ENCODE measurements at regions not wholly inside any gene's neighbourhood (a gene's known extent, or its start where the extent isn't known, plus 50 kb on each side); places are given as distances from the start of the nearest gene placed in this dataset.
"Not testable (repeated sequence)": the region's sequence is repeated elsewhere in the genome, so short reads cannot be mapped to it uniquely, and the experiment has no call there.

DNA sequence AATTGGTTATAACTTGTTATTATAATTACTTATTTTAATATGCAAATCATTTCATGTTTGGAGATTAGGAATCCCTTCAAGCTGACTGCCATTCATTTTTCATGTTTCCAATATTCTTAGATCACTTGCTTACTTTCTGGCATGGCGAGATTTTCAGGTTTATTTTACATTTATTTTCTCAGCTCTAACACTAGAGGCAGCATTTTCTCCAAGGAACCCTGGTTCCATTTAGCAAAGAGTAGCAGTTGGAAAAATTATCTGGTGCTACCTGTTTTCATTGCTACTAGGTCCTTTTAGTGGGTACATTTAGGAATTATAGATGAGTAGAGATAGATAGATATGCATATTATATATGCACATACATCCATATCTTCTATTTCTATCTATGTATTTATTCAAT is 90.9 kb upstream of the TRPC4 start:
- Histone ChIP-seq H3K27me3 (no peaks in the 10 kb centered on the region), H3K9me3 (peaks cover 0 to 3% of the 10 kb centered on the region in 2 donors), H3K27ac (no peak overlapping the region), H3K36me3 (no peaks in the 10 kb centered on the region), H3K4me1 (no peaks in the 10 kb centered on the region), H3K4me3 (no peak overlapping the region)
- TF ChIP-seq, protein P1, sequence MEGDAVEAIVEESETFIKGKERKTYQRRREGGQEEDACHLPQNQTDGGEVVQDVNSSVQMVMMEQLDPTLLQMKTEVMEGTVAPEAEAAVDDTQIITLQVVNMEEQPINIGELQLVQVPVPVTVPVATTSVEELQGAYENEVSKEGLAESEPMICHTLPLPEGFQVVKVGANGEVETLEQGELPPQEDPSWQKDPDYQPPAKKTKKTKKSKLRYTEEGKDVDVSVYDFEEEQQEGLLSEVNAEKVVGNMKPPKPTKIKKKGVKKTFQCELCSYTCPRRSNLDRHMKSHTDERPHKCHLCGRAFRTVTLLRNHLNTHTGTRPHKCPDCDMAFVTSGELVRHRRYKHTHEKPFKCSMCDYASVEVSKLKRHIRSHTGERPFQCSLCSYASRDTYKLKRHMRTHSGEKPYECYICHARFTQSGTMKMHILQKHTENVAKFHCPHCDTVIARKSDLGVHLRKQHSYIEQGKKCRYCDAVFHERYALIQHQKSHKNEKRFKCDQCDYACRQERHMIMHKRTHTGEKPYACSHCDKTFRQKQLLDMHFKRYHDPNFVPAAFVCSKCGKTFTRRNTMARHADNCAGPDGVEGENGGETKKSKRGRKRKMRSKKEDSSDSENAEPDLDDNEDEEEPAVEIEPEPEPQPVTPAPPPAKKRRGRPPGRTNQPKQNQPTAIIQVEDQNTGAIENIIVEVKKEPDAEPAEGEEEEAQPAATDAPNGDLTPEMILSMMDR (IDR thresholded peaks at IDR 0.05), result no peak
- no peak for TF ChIP-seq POLR2AphosphoS5 (IDR thresholded peaks at IDR 0.05)
- TF ChIP-seq POLR2A (IDR thresholded peaks at IDR 0.05), result no peak
- intact Hi-C loops (cut with DNase I; ENCODE audit: low total_unique reads), result no loop called here
- no peak for DNase-seq (ENCODE audit: low spot score in 2 of 2)

DNA sequence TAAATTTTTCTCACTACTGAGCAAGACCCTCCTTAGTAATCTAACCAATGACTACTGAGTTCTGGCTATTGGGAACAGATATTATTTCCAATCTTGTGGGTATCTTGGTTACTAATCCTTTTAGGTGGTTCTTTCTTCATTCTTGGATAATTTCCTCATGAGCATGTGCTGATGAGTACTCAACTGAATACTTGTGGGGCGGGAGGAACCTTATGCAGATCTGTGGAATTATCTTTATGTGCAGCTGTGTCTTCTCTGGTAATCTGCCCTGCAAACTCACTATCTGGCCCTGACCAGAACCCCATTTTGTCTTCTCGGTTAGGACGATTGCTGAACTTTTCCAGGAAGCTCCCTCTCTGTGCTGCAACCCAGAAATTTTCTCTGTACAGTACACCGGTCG is 89.7 kb upstream of the TRPC4 start:
- Histone ChIP-seq H3K36me3 (no peaks in the 10 kb centered on the region), H3K27ac (no peak overlapping the region), H3K4me1 (no peaks in the 10 kb centered on the region), H3K27me3 (no peaks in the 10 kb centered on the region), H3K4me3 (no peak overlapping the region), H3K9me3 (peaks cover 0 to 3% of the 10 kb centered on the region in 2 donors)
- no peak for DNase-seq (ENCODE audit: low spot score in 2 of 2)
- TF ChIP-seq POLR2A (IDR thresholded peaks at IDR 0.05), result no peak
- TF ChIP-seq, protein P1 (IDR thresholded peaks at IDR 0.05), result no peak
- intact Hi-C loops (cut with DNase I; ENCODE audit: low total_unique reads), result no loop called here

DNA sequence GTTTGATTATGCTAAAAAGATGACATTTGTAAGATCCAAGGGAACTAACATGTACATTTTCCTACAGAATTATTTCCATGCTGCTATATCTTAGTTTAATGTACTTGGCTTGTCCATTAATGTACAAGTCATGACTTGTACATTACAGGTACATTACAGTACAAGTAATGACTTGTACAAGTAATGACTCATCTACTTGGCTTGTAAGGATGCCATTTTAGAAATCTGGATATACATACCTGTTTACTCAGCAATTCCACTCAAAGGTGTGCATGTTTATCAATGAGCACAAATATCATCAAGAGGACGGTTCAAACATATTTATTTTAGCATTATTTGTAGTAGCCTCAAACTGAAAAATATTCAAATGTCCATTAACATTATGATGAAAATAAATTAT is 87.0 kb upstream of the TRPC4 start:
- peaks cover 3 to 7% of the 10 kb centered on the region in 2 donors for H3K9me3 ChIP-seq
- intact Hi-C loops (cut with DNase I; ENCODE audit: low total_unique reads), result no loop called here
- no peaks in the 10 kb centered on the region for H3K4me1 ChIP-seq
- H3K36me3 ChIP-seq, result no peaks in the 10 kb centered on the region
- DNase-seq (ENCODE audit: low spot score in 2 of 2), result no peak
- H3K27ac ChIP-seq, result no peak overlapping the region
- H3K4me3 ChIP-seq, result no peak overlapping the region
- no peaks in the 10 kb centered on the region for H3K27me3 ChIP-seq
- TF ChIP-seq POLR2AphosphoS5 (IDR thresholded peaks at IDR 0.05) (no peak), POLR2A (IDR thresholded peaks at IDR 0.05) (no peak)
- TF ChIP-seq, protein P1 (IDR thresholded peaks at IDR 0.05), result no peak

DNA sequence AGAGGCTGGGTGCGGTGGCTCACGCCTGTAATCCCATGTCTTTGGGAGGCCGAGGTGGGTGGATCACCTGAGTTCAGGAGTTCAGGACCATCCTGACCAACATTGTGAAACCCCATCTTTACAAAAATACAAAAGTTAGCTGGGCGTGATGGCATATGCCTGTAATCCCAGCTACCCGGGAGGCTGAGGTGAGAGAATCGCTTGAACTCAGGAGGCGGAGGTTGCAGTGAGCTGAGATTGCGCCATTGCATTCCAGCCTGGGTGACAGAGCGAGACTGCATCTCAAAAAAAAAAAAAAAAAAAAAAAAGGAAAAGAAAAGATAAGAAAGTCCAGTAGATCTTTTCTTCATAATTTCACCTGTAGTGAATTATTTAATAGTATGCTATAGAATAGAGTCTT is 85.0 kb upstream of the TRPC4 start:
- intact Hi-C loops (cut with DNase I; ENCODE audit: low total_unique reads); H3K4me1 ChIP-seq; DNase-seq (ENCODE audit: low spot score in 2 of 2); H3K27ac ChIP-seq; H3K27me3 ChIP-seq; H3K36me3 ChIP-seq; H3K4me3 ChIP-seq: not testable (repeated sequence)
- H3K9me3 ChIP-seq, result peaks cover 0 to 10% of the 10 kb centered on the region in 2 donors

DNA sequence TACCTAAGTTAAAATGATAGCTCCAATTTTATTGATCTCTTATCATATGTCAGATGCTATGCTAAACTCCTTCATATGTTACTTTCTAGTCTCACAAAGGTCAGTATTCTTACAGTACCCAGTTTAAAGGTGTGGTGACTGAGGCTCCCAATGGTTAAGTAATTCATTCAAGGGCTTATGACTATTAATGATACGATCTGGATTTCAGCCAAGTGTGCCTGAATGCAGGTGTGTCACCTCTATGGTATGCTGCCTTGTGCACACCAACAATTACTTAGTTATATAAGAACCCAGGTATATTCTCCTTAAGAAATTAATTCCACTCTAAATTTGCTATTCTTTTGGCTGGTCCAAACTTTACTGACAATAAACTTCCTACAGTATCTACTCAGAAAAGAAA is 84.6 kb upstream of the TRPC4 start:
- no peak overlapping the region for H3K4me3 ChIP-seq
- no peak overlapping the region for H3K27ac ChIP-seq
- H3K4me1 ChIP-seq, result no peaks in the 10 kb centered on the region
- DNase-seq (ENCODE audit: low spot score in 2 of 2), result no peak
- H3K27me3 ChIP-seq, result no peaks in the 10 kb centered on the region
- H3K9me3 ChIP-seq, result peaks cover 0 to 10% of the 10 kb centered on the region in 2 donors
- H3K36me3 ChIP-seq, result no peaks in the 10 kb centered on the region
- TF ChIP-seq POLR2AphosphoS5 (IDR thresholded peaks at IDR 0.05) (no peak), POLR2A (IDR thresholded peaks at IDR 0.05) (no peak)
- TF ChIP-seq, protein P1 (IDR thresholded peaks at IDR 0.05), result no peak
- intact Hi-C loops (cut with DNase I; ENCODE audit: low total_unique reads), result no loop called here

DNA sequence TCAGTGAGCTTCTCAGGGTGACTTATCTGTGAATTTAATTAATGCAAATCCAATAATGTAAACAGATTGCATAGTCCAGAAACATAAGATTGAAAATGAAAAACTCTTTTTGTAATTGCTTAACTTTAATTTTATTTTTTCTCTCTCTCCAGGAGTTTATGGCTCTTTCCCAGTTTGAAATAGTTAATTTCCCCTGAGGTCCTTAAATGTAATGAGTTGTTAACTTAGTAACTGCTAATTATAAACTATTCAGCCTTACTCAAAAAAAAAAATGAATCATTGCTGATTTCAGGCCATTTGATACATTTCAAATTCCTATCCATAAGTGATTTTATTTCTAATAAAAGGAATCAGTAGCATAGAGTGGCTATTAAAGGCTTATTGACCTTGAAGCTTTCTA is 84.1 kb upstream of the TRPC4 start:
- H3K9me3 ChIP-seq, result peaks cover 0 to 10% of the 10 kb centered on the region in 2 donors
- H3K36me3 ChIP-seq, result no peaks in the 10 kb centered on the region
- no peak for TF ChIP-seq POLR2A (IDR thresholded peaks at IDR 0.05)
- TF ChIP-seq, protein P1 (IDR thresholded peaks at IDR 0.05), result no peak
- no peak for TF ChIP-seq POLR2AphosphoS5 (IDR thresholded peaks at IDR 0.05)
- no peaks in the 10 kb centered on the region for H3K4me1 ChIP-seq
- DNase-seq (ENCODE audit: low spot score in 2 of 2), result no peak
- H3K4me3 ChIP-seq, result no peak overlapping the region
- no peak overlapping the region for H3K27ac ChIP-seq
- H3K27me3 ChIP-seq, result no peaks in the 10 kb centered on the region
- intact Hi-C loops (cut with DNase I; ENCODE audit: low total_unique reads), result no loop called here
